ENCODE measurements at regions not wholly inside any gene's neighbourhood (a gene's known extent, or its start where the extent isn't known, plus 50 kb on each side); places are given as distances from the start of the nearest gene placed in this dataset.
"Not testable (repeated sequence)": the region's sequence is repeated elsewhere in the genome, so short reads cannot be mapped to it uniquely, and the experiment has no call there.

- Mint-ChIP-seq H3K4me1 (ENCODE audit: low read depth) (no peaks in the 10 kb centered on the region), H3K27ac (no peak overlapping the region), H3K27me3 (ENCODE audit: insufficient read depth) (peaks cover 7% of the 10 kb centered on the region), H3K9me3 (no peaks in the 10 kb centered on the region), H3K36me3 (ENCODE audit: low read depth) (no peaks in the 10 kb centered on the region), H3K4me3 (no peak overlapping the region)
- intact Hi-C loops (cut with micrococcal nuclease), result no loop called here
- DNase-seq (ENCODE audit: low spot score), result no peak
Observed at GRCh38 chr6:20014508-20014907, 177.3 kb downstream of the ID4 start.

GRCh38 chr6:20020526-20020925 is 183.4 kb downstream of the ID4 start:
- no peak overlapping the region for H3K27ac Mint-ChIP-seq
- peaks cover 18% of the 10 kb centered on the region for H3K4me1 Mint-ChIP-seq (ENCODE audit: low read depth)
- no peaks in the 10 kb centered on the region for H3K9me3 Mint-ChIP-seq
- no peak overlapping the region for H3K4me3 Mint-ChIP-seq
- no peak for DNase-seq (ENCODE audit: low spot score)
- H3K36me3 Mint-ChIP-seq (ENCODE audit: low read depth), result no peaks in the 10 kb centered on the region
- intact Hi-C loops (cut with micrococcal nuclease), result no loop called here
- peaks cover 29% of the 10 kb centered on the region for H3K27me3 Mint-ChIP-seq (ENCODE audit: insufficient read depth)

GRCh38 chr6:20021795-20022194 is 184.6 kb downstream of the ID4 start:
- peaks cover 27% of the 10 kb centered on the region for H3K27me3 Mint-ChIP-seq (ENCODE audit: insufficient read depth)
- H3K36me3 Mint-ChIP-seq (ENCODE audit: low read depth), result no peaks in the 10 kb centered on the region
- no peak overlapping the region for H3K4me3 Mint-ChIP-seq

GRCh38 chr6:20023549-20024315 is 186.6 kb downstream of the ID4 start:
- H3K27ac Mint-ChIP-seq; intact Hi-C loops (cut with micrococcal nuclease); H3K36me3 Mint-ChIP-seq (ENCODE audit: low read depth); DNase-seq (ENCODE audit: low spot score); H3K9me3 Mint-ChIP-seq: not testable (repeated sequence)
- peaks cover 18% of the 10 kb centered on the region for H3K4me1 Mint-ChIP-seq (ENCODE audit: low read depth)
- peak overlapping the region; percentile 76 for H3K4me3 Mint-ChIP-seq
- peaks cover 29% of the 10 kb centered on the region for H3K27me3 Mint-ChIP-seq (ENCODE audit: insufficient read depth)

More at GRCh38 chr6:20021795-20022194, 184.6 kb downstream of the ID4 start:
- intact Hi-C loops (cut with micrococcal nuclease), result no loop called here
- no peaks in the 10 kb centered on the region for H3K9me3 Mint-ChIP-seq
- no peak overlapping the region for H3K27ac Mint-ChIP-seq
- DNase-seq (ENCODE audit: low spot score), result no peak
- peaks cover 18% of the 10 kb centered on the region for H3K4me1 Mint-ChIP-seq (ENCODE audit: low read depth)

GRCh38 chr6:20024316-20024673 is 187.1 kb downstream of the ID4 start:
- Mint-ChIP-seq H3K27ac (no peak overlapping the region), H3K36me3 (ENCODE audit: low read depth) (no peaks in the 10 kb centered on the region), H3K9me3 (no peaks in the 10 kb centered on the region), H3K4me3 (peak overlapping the region; percentile 76), H3K4me1 (ENCODE audit: low read depth) (peaks cover 18% of the 10 kb centered on the region), H3K27me3 (ENCODE audit: insufficient read depth) (peaks cover 29% of the 10 kb centered on the region)
- no peak for DNase-seq (ENCODE audit: low spot score)
- intact Hi-C loops (cut with micrococcal nuclease), result no loop called here

- DNase-seq (ENCODE audit: low spot score), result no peak
- H3K9me3 Mint-ChIP-seq, result no peaks in the 10 kb centered on the region
- no peak overlapping the region for H3K4me3 Mint-ChIP-seq
- H3K27me3 Mint-ChIP-seq (ENCODE audit: insufficient read depth), result peaks cover 29% of the 10 kb centered on the region
- intact Hi-C loops (cut with micrococcal nuclease), result no loop called here
- peaks cover 18% of the 10 kb centered on the region for H3K4me1 Mint-ChIP-seq (ENCODE audit: low read depth)
- no peak overlapping the region for H3K27ac Mint-ChIP-seq
- no peaks in the 10 kb centered on the region for H3K36me3 Mint-ChIP-seq (ENCODE audit: low read depth)
Observed at GRCh38 chr6:20024978-20025377, 187.3 kb downstream of the MBOAT1 start.

- Mint-ChIP-seq H3K4me1 (ENCODE audit: low read depth) (peaks cover 18% of the 10 kb centered on the region), H3K4me3 (no peak overlapping the region), H3K9me3 (no peaks in the 10 kb centered on the region), H3K36me3 (ENCODE audit: low read depth) (no peaks in the 10 kb centered on the region), H3K27ac (no peak overlapping the region), H3K27me3 (ENCODE audit: insufficient read depth) (peaks cover 29% of the 10 kb centered on the region)
- DNase-seq (ENCODE audit: low spot score), result no peak
- intact Hi-C loops (cut with micrococcal nuclease), result no loop called here
Observed at GRCh38 chr6:20025681-20026080, 186.6 kb downstream of the MBOAT1 start.

GRCh38 chr6:20028143-20028542 is 184.1 kb downstream of the MBOAT1 start:
- peaks cover 18% of the 10 kb centered on the region for H3K27me3 Mint-ChIP-seq (ENCODE audit: insufficient read depth)
- no peaks in the 10 kb centered on the region for H3K36me3 Mint-ChIP-seq (ENCODE audit: low read depth)
- DNase-seq (ENCODE audit: low spot score), result no peak
- H3K27ac Mint-ChIP-seq, result no peak overlapping the region
- intact Hi-C loops (cut with micrococcal nuclease), result no loop called here
- no peak overlapping the region for H3K4me3 Mint-ChIP-seq
- peaks cover 18% of the 10 kb centered on the region for H3K4me1 Mint-ChIP-seq (ENCODE audit: low read depth)
- no peaks in the 10 kb centered on the region for H3K9me3 Mint-ChIP-seq

GRCh38 chr6:20028562-20028961 is 183.7 kb downstream of the MBOAT1 start:
- Mint-ChIP-seq H3K36me3 (ENCODE audit: low read depth) (no peaks in the 10 kb centered on the region), H3K9me3 (no peaks in the 10 kb centered on the region), H3K27ac (no peak overlapping the region), H3K4me3 (no peak overlapping the region), H3K27me3 (ENCODE audit: insufficient read depth) (peaks cover 17% of the 10 kb centered on the region), H3K4me1 (ENCODE audit: low read depth) (peaks cover 15% of the 10 kb centered on the region)
- no peak for DNase-seq (ENCODE audit: low spot score)
- intact Hi-C loops (cut with micrococcal nuclease), result no loop called here

- H3K27me3 Mint-ChIP-seq (ENCODE audit: insufficient read depth), result peaks cover 5% of the 10 kb centered on the region
- peaks cover under 1% of the 10 kb centered on the region for H3K4me1 Mint-ChIP-seq (ENCODE audit: low read depth)
- no peak overlapping the region for H3K4me3 Mint-ChIP-seq
- no peaks in the 10 kb centered on the region for H3K36me3 Mint-ChIP-seq (ENCODE audit: low read depth)
- no peak for DNase-seq (ENCODE audit: low spot score)
- H3K27ac Mint-ChIP-seq, result no peak overlapping the region
- intact Hi-C loops (cut with micrococcal nuclease), result no loop called here
- H3K9me3 Mint-ChIP-seq, result no peaks in the 10 kb centered on the region
Observed at GRCh38 chr6:20029979-20030378, 182.3 kb downstream of the MBOAT1 start.

- intact Hi-C loops (cut with micrococcal nuclease), result no loop called here
- no peak overlapping the region for H3K4me3 Mint-ChIP-seq
- H3K27me3 Mint-ChIP-seq (ENCODE audit: insufficient read depth), result peaks cover 6% of the 10 kb centered on the region
- H3K4me1 Mint-ChIP-seq (ENCODE audit: low read depth), result no peaks in the 10 kb centered on the region
- no peaks in the 10 kb centered on the region for H3K36me3 Mint-ChIP-seq (ENCODE audit: low read depth)
- no peak for DNase-seq (ENCODE audit: low spot score)
- H3K27ac Mint-ChIP-seq, result no peak overlapping the region
- H3K9me3 Mint-ChIP-seq, result no peaks in the 10 kb centered on the region
Observed at GRCh38 chr6:20031342-20031741, 180.9 kb downstream of the MBOAT1 start.

GRCh38 chr6:20033697-20034407 is 178.4 kb downstream of the MBOAT1 start:
- DNase-seq (ENCODE audit: low spot score), result no peak
- Mint-ChIP-seq H3K27ac (no peak overlapping the region), H3K27me3 (ENCODE audit: insufficient read depth) (peaks cover 5% of the 10 kb centered on the region), H3K9me3 (no peaks in the 10 kb centered on the region), H3K4me1 (ENCODE audit: low read depth) (no peaks in the 10 kb centered on the region), H3K4me3 (no peak overlapping the region), H3K36me3 (ENCODE audit: low read depth) (no peaks in the 10 kb centered on the region)
- intact Hi-C loops (cut with micrococcal nuclease), result no loop called here

GRCh38 chr6:20034408-20034769 is 177.9 kb downstream of the MBOAT1 start:
- no peak for DNase-seq (ENCODE audit: low spot score)
- Mint-ChIP-seq H3K27me3 (ENCODE audit: insufficient read depth) (peaks cover 5% of the 10 kb centered on the region), H3K4me3 (no peak overlapping the region), H3K27ac (no peak overlapping the region), H3K36me3 (ENCODE audit: low read depth) (no peaks in the 10 kb centered on the region), H3K9me3 (no peaks in the 10 kb centered on the region), H3K4me1 (ENCODE audit: low read depth) (no peaks in the 10 kb centered on the region)
- intact Hi-C loops (cut with micrococcal nuclease), result no loop called here
